ENCODE measurements at regions not wholly inside any gene's neighbourhood (a gene's known extent, or its start where the extent isn't known, plus 50 kb on each side); places are given as distances from the start of the nearest gene placed in this dataset.
"Not testable (repeated sequence)": the region's sequence is repeated elsewhere in the genome, so short reads cannot be mapped to it uniquely, and the experiment has no call there.

DNA sequence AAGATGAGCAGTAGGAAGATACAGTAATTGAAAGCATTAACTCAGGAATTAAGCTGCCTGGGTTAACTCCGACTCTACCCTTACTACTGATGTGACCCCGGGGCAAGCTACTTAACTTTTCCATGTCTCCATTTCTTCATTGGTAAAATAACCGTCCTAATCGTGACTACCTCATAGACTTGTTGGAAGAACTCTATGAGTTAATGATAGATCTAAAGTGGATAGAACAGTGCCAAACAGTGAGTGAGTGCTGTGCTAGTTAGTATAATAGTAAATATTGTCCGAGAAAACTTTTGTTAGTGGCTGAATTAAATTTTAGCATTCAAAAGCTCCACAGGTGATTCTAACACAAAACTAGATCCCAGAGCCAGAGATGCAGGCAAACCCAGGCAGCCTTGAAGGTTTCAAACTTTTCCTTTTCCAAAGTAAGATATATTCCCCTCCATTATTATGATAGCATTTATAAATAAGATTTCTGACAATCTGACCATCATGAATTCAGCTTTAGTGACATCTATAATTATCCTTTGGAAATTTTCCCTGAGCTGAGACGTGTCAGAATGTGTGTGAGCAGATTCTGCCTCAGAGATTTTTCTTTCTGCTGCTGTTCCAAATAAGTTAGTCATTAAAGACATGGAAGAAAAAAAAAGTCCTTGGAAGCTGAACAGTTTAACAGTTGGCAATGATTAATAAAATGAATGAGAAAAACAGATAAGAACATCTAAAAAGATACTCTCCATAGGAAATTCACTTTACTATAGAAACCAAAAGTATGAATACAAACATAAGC is 369.5 kb downstream of the PRELID2 start:
- DNase-seq (ENCODE audit: low read depth in 2 of 2): no peak

DNA sequence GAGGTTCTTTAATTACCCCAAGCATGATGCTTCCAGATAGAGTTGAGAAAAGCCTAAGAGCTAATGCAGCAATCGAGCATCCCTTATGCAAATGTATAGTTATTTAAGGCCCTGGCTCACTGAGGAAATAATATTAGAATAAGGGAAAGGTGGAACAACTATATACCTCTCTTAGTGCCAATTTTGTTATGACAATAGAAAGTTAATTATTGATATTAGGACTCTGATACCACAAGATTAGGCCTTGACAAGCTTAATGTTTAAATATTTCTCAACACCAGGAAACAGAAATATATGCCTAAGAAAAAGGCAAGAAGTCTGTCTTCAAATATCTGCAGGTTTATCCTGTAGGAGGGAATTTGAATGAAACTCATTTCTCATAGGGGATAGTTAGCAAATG is 371.0 kb downstream of the PRELID2 start:
- DNase-seq (ENCODE audit: low read depth in 2 of 2): no peak

- no peak for DNase-seq (ENCODE audit: low read depth in 2 of 2)
Observed at GRCh38 chr5:145463634-145464033, 371.5 kb downstream of the PRELID2 start.

GRCh38 chr5:145462525-145462924 is 372.6 kb downstream of the PRELID2 start:
- DNase-seq (ENCODE audit: low read depth in 2 of 2): no peak

- DNase-seq (ENCODE audit: low read depth in 2 of 2): no peak
Observed at GRCh38 chr5:145450286-145450885, 384.8 kb downstream of the PRELID2 start.

- no peak for DNase-seq (ENCODE audit: low read depth in 2 of 2)
Observed at GRCh38 chr5:145449794-145450193, 385.3 kb downstream of the PRELID2 start.

- not testable (repeated sequence) for DNase-seq (ENCODE audit: low read depth in 2 of 2)
Observed at GRCh38 chr5:145446875-145447274, 388.3 kb downstream of the PRELID2 start.

- no peak for DNase-seq (ENCODE audit: low read depth in 2 of 2)
Observed at GRCh38 chr5:145446412-145446811, 388.7 kb downstream of the PRELID2 start.

GRCh38 chr5:145445027-145445426 is 390.1 kb downstream of the PRELID2 start:
- no peak for DNase-seq (ENCODE audit: low read depth in 2 of 2)

DNA sequence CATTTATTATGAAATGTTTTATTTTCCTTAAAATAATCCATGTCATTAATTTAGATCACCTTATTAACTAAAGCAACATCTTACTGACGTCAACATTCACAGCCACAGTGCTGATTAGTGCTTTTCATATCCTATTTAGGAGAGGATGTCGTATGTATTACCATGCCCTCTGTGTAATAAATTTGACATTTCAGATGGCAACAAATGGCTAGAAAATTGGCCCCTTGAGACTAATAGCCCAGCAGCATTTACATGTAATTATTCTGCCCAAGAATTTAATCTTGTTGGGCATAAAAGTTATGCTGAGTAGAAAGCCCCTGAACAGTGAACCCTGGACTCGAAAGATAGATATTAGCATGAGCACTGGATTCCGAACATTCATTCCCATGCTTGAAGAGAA is 391.2 kb downstream of the PRELID2 start:
- no peak for DNase-seq (ENCODE audit: low read depth in 2 of 2)

GRCh38 chr5:145443366-145443765 is 391.8 kb downstream of the PRELID2 start:
- no peak for DNase-seq (ENCODE audit: low read depth in 2 of 2)

DNA sequence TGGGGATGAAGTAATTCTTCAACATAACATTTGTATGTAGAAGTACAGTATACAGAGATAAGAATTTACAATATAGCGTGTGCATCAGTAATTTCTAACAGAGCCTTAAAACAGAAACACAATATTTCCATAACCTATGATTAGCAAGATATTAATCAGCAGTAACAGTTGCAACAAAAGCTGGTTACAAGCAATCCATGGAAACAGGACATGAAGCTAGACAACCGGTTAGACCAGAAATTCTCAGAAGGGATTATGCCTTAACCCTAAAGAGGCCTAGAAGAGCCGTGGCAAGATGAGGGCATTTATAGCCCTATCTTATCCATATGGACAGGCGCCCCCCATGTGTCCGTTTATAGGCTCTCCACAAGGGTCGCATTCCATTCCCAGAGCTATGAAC is 392.5 kb downstream of the PRELID2 start:
- not testable (repeated sequence) for DNase-seq (ENCODE audit: low read depth in 2 of 2)

GRCh38 chr5:145441228-145441627 is 393.9 kb downstream of the PRELID2 start:
- DNase-seq (ENCODE audit: low read depth in 2 of 2): no peak

DNA sequence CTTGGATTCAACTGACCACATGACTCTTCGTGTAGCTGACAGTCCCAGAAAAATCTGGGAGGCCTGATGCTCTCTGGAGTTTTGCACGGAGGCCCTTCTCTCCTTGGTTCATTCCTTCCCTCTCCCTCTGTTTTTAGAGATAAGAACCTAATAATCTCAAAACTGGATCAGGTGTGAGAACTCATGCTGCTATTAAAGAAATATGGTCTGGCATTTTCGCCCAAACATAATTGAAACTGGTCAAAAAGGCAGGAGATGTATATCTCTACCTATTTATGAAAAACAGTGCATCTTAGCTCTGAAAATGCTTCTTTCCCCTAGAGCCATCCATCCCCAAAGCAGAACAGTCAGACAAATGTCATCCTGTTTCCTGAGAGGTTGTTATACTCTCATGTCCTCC is 397.5 kb downstream of the PRELID2 start:
- no peak for DNase-seq (ENCODE audit: low read depth in 2 of 2)

- no peak for DNase-seq (ENCODE audit: low read depth in 2 of 2)
Observed at GRCh38 chr5:145433077-145433476, 402.1 kb downstream of the PRELID2 start.

DNA sequence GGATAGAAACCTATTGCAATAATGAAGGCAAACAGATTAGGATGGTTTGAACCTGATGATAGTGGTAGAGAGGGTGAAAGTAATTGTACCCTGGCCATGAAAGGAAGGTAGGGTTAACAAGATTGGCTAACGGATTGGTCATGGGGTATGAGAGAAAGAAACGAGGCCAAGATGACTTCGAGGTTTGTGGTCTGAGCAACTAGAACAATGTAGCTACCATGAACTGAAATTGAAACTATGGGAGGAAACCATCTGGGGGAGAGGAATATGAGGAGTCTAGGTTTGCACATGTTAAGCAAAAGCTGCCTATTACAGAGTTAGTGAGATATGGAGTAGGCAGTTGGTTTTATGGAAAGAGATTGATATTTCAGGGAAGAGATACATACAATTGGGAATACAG is 406.0 kb downstream of the PRELID2 start:
- DNase-seq (ENCODE audit: low read depth in 2 of 2): no peak

GRCh38 chr5:145408048-145408341 is 427.1 kb downstream of the PRELID2 start:
- DNase-seq (ENCODE audit: low read depth in 2 of 2): no peak

DNA sequence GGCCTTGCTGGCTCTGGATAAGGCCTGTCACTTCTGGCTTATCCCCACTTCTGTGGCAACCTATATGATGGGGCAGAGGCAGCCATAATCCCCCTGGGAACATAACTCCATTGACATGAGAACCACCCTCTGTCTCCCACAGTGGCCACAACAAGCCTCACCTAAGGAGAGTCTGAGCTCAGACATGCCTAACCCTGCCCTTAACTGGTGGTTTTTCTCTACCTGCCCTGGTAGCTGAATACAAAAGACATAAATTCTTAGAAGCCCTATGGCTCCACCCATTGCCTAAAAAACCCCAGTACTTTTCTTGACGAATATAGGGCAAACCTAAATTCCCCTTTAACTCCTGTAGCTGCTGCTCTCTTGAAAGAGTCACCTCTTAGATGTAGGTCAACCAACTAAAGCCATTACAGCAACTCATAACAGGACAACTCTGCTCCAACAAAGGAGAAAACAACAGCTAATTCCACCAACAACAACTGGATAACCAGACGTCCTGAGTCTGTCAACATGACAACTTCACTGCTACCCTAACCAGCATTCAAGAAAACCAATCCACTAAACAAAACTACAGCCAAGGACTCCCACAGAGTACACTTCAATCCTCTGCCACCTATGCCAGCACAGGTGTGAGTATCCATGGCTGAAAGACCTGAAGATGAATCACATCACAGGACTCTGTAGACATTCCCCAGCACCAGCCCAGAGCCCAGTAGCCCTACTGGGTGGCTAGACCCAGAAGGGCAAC is 427.7 kb downstream of the PRELID2 start:
- DNase-seq (ENCODE audit: low read depth in 2 of 2): no peak

GRCh38 chr5:145403992-145404391 is 431.1 kb downstream of the PRELID2 start:
- no peak for DNase-seq (ENCODE audit: low read depth in 2 of 2)

DNA sequence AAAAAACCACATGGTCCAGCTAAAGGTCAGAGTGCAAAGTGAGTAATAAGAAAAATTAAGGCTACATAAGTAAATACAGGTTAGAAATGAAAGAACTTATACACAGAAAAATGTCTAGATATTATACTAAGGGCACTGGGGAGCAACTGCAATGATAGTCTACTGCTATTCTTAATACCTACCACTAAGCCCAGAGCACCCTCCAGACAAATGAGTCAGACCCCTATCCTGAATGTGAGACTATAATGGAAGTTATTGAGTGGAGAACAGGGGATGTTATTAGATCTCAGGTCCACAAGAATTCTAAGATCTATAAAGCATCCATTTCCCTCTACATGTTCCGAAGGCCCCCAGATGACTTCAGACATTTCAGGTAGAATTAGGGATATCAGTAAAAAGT is 438.3 kb downstream of the PRELID2 start:
- no peak for DNase-seq (ENCODE audit: low read depth in 2 of 2)

GRCh38 chr5:145395151-145395550 is 440.0 kb downstream of the PRELID2 start:
- DNase-seq (ENCODE audit: low read depth in 2 of 2): not testable (repeated sequence)

- no peak for DNase-seq (ENCODE audit: low read depth in 2 of 2)
Observed at GRCh38 chr5:145393426-145393825, 441.7 kb downstream of the PRELID2 start.

DNA sequence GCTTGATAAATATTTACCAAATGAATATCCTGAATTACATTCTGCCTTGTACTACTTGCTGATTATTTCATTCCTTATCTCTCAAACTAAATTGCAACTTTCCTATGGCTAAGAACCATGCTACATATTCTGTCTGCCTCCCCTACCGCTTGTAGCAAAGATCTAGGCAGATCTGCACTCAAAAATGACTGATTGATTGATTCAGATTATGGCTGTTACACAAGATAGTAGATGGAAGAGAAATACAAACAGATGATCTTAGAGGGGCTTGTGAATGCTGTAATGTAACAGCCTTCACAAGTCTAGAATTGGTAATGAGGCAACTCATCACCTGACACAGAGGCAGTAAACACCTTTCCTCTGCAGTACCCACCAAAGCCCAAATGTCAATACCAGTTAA is 446.1 kb downstream of the PRELID2 start:
- DNase-seq (ENCODE audit: low read depth in 2 of 2): no peak
